ENCODE measurements at regions not wholly inside any gene's neighbourhood (a gene's known extent, or its start where the extent isn't known, plus 50 kb on each side); places are given as distances from the start of the nearest gene placed in this dataset.
"Not testable (repeated sequence)": the region's sequence is repeated elsewhere in the genome, so short reads cannot be mapped to it uniquely, and the experiment has no call there.

GRCh38 chr22:22697377-22698117, 53.1 kb downstream of the GGTLC2 start:
- no peak for DNase-seq (ENCODE audit: low read depth in 2 of 3, low spot score in 1 of 3)

DNA sequence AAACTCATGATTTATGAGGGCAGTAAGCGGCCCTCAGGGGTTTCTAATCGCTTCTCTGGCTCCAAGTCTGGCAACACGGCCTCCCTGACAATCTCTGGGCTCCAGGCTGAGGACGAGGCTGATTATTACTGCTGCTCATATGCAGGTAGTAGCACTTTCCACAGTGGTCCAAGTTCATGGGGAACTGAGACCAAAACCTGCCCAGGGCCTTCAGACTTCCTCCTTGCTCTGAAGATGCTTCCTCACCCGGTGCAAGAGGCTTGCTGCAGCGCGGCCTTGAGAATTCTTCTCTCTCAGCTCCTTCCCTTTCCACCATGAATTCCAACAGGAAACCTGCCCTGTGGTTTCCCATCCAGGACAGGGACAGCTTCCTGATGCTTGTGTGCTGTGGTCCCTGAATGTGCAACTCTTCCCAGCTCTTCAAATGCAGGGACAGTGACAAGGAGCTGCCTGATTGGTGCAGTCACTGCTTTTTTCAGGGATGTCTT, 53.9 kb downstream of the GGTLC2 start:
- DNase-seq (ENCODE audit: low read depth in 2 of 3, low spot score in 1 of 3), result no peak

DNA sequence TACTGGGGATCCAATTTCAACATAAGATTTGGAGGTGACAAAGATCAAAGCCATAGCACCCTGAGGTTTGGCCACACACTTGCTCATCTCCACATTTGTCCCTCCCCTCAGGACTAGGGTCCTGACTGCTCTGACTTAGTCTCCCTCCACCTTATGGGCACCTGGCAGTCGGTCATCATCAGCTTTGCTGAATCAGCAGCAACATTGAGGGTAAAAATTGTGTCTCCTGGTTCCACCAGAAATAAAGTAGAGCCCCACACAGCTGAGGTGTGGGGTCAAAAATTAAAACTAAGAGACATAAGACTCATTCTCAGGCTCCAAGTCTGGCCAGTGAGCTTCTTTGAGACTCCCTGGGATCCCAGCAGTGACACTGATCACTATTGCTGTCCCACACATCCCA, 56.2 kb downstream of the GGTLC2 start:
- no peak for DNase-seq (ENCODE audit: low read depth in 2 of 3, low spot score in 1 of 3)

- DNase-seq (ENCODE audit: low read depth in 2 of 3, low spot score in 1 of 3), result not testable (repeated sequence)
Observed at GRCh38 chr22:22701557-22701956, 57.1 kb downstream of the GGTLC2 start.

- no peak for DNase-seq (ENCODE audit: low read depth in 2 of 3, low spot score in 1 of 3)
Observed at GRCh38 chr22:22702237-22703202, 58.1 kb downstream of the GGTLC2 start.

DNA sequence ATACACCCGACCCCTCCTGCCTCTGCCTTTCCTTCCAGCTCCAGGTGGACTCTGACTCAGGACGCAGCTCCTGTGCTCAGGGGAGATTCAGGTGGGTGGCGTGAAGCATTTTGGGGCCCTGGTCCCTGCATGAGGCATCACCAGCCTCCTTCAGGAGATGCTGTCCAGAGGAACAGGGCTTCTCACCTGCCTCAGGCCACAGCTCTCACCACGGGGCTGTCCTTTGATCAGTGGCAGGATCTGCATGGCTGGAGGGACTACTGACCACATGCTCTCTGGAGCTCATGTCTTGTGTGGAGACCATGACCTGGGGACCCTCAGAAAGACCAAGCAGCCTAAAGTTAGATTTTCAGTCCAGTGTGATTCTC, 58.8 kb downstream of the GGTLC2 start:
- no peak for DNase-seq (ENCODE audit: low read depth in 2 of 3, low spot score in 1 of 3)

- no peak for DNase-seq (ENCODE audit: low read depth in 2 of 3, low spot score in 1 of 3)
Observed at GRCh38 chr22:22703715-22704114, 59.3 kb downstream of the GGTLC2 start.

DNA sequence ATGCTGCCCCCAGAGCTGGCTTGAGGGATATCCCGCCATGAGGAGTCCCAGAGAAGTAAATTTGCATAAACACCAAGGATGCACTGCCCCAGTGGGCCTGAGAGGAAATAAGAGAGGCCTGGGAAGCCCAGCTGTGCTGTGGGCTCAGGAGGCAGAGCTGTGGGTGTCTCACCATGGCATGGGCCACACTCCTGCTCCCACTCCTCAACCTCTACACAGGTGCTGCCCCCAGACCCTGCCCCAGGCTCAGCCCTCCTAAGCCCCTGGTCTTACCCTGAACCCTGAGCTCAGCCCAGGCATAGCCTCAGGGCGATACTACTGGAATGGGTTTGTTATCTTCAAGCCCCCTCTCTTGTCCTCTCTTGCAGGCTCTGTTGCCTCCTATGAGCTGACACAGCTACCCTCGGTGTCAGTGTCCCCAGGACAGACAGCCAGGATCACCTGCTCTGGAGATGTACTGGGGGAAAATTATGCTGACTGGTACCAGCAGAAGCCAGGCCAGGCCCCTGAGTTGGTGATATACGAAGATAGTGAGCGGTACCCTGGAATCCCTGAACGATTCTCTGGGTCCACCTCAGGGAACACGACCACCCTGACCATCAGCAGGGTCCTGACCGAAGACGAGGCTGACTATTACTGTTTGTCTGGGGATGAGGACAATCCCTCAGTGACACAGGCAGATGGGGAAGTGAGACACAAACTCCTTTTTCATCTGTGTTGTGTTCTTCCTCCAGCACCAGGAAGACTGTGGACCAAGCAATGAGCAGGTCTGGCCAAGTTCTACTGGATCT, 59.9 kb downstream of the GGTLC2 start:
- DNase-seq (ENCODE audit: low read depth in 2 of 3, low spot score in 1 of 3), result no peak

- no peak for DNase-seq (ENCODE audit: low read depth in 2 of 3, low spot score in 1 of 3)
Observed at GRCh38 chr22:22705328-22706100, 61.1 kb downstream of the GGTLC2 start.

GRCh38 chr22:22706253-22706915, 62.0 kb downstream of the GGTLC2 start:
- no peak for DNase-seq (ENCODE audit: low read depth in 2 of 3, low spot score in 1 of 3)

DNA sequence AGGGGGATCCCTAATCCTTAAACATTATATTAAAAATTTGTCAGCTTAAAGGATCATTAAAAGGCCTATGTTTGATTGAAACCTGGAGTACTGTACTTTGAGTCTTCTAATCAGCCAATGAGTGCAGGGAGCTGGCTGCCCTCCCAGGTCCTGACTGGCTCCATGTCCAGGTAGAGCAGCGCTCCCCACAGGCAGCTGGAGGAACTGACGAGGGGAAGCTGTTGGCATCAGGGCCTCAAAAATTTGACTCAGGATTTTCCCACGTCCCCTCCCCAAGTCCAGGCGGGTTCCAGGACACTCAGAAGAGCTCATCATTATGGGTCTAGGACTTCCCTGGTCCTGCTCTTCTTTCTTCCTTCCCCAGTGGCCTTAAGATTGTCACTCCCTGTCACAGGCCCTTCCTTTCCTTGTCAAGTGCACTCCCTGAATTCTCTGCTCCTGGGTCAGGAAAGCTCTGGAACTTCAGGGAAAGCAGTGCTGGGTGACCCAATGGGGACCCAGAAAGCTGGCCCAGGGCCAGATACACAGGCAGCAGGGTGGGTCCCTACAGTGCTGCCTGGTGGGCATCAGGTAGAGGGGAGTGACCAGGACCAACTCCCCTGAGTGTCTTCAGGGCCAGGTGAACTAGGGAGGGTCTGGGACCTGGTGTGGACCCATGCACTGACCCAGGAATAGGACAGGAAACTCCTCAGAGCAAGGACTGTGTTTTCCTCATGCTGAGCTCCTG, 65.5 kb downstream of the GGTLC2 start:
- no peak for DNase-seq (ENCODE audit: low read depth in 2 of 3, low spot score in 1 of 3)

GRCh38 chr22:22710719-22711531, 66.5 kb downstream of the GGTLC2 start:
- peak; percentile 54 to 74 (median 65) for DNase-seq (ENCODE audit: low read depth in 2 of 3, low spot score in 1 of 3)

DNA sequence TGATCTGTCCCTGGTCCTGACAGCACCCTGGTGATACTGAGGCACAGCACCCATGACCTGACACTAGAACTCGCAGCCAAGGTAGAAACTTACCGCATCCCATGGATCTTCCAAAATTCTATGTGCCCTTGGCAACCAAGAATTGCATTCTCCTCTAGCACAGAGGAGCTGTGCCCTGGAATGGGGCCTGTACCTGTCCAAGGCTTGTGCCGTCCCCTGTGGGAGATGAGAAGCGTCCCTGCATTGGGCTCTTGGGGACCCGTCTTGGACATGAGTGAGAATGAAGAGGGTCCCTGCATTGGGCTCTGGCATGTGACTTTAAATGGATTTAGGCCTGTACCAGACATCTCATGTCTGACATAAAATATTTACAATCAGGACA, 67.1 kb downstream of the GGTLC2 start:
- no peak for DNase-seq (ENCODE audit: low read depth in 2 of 3, low spot score in 1 of 3)

DNA sequence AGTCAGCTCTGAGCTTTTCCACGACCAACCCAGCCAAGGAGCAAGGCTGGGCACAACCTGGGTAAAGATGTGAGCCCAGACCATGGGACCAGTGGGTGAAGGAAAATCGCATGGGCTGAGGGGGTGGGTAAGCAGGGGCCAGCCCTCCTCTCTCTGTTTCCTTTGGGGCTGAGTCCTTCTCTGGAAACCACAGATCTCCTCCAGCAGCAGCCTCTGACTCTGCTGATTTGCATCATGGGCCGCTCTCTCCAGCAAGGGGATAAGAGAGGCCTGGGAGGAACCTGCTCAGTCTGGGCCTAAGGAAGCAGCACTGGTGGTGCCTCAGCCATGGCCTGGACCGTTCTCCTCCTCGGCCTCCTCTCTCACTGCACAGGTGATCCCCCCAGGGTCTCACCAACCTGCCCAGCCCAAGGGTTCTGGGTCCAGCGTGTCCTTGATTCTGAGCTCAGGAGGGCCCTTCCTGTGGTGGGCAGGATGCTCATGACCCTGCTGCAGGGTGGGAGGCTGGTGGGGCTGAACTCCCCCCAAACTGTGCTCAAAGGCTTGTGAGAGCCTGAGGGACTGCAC, 67.8 kb downstream of the GGTLC2 start:
- DNase-seq (ENCODE audit: low read depth in 2 of 3, low spot score in 1 of 3), result no peak

- no peak for DNase-seq (ENCODE audit: low read depth in 2 of 3, low spot score in 1 of 3)
Observed at GRCh38 chr22:22712666-22713365, 68.4 kb downstream of the GGTLC2 start.

DNA sequence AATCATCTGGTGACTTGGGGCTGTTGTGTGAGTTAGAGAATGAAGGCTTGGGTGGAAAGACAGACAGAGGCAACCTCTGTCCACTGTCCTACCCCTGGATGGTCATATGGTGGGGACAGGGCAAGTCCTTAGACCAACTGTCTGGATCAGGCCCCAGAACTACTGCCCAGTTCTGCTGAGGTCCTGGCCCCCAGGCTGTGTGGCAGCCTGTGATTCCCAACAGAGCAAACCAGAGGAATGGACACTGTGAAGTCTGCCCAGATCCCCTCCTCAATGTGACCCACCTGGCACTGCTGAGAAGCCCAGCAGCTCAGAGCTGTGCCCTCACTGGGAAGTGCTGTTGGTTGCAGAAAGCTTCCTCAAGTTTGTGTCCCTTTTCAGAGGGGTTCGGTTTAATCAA, 69.0 kb downstream of the GGTLC2 start:
- no peak for DNase-seq (ENCODE audit: low read depth in 2 of 3, low spot score in 1 of 3)

- no peak for DNase-seq (ENCODE audit: low read depth in 2 of 3, low spot score in 1 of 3)
Observed at GRCh38 chr22:22714600-22715335, 70.4 kb downstream of the GGTLC2 start.

Data from stimulated activated CD4-positive, alpha-beta T cell treated with anti-CD3 and anti-CD28 coated beads, Interleukin-12 subunit alpha, Interleukin-12 subunit beta, amount 100 ng/mL, for 48 hours (primary cell).